ENCODE measurements at regions not wholly inside any gene's neighbourhood (a gene's known extent, or its start where the extent isn't known, plus 50 kb on each side); places are given as distances from the start of the nearest gene placed in this dataset.

- TF ChIP-seq, protein P1, sequence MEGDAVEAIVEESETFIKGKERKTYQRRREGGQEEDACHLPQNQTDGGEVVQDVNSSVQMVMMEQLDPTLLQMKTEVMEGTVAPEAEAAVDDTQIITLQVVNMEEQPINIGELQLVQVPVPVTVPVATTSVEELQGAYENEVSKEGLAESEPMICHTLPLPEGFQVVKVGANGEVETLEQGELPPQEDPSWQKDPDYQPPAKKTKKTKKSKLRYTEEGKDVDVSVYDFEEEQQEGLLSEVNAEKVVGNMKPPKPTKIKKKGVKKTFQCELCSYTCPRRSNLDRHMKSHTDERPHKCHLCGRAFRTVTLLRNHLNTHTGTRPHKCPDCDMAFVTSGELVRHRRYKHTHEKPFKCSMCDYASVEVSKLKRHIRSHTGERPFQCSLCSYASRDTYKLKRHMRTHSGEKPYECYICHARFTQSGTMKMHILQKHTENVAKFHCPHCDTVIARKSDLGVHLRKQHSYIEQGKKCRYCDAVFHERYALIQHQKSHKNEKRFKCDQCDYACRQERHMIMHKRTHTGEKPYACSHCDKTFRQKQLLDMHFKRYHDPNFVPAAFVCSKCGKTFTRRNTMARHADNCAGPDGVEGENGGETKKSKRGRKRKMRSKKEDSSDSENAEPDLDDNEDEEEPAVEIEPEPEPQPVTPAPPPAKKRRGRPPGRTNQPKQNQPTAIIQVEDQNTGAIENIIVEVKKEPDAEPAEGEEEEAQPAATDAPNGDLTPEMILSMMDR (conservative IDR thresholded peaks at IDR 0.05; ENCODE audit: low read depth, low read length): no peak
- no peak for TF ChIP-seq EZH2 (IDR thresholded peaks at IDR 0.05; ENCODE audit: low read length, unreplicated experiment)
These were observed 348.8 kb upstream of the DAB1 start for GRCh38 chr1:57772580-57773195.

Data from PC-3 (cell line).